Gastrocnemius medialis (tissue), 4 donors: ENCODE measurements at regions not wholly inside any gene's neighbourhood (a gene's known extent, or its start where the extent isn't known, plus 50 kb on each side); places are given as distances from the start of the nearest gene placed in this dataset.

ENCODE experiments used
- ATAC-seq, 2 donors: fragments of 150-250 bp; one replicate each; pipeline ENCODE4 v1.9.1; 2016
- DNase-seq, 2 donors: peaks; one replicate each; pipeline ENCODE4 v3.0.0-alpha.2; 2019
- H3K27ac ChIP-seq, 4 donors: fragments of 200-600 bp; sonication (generic); 1 replicate in 1 of 4; 2 replicates in 3 of 4; pipeline ENCODE4 v1.5.1; 2016 to 2018; ENCODE audit warnings: mild to moderate bottlenecking in 2 of 4, moderate library complexity in 1 of 4
- H3K27me3 ChIP-seq, 3 donors: fragments of 200-600 bp; sonication (generic) in 2 of 3; 1 replicate in 1 of 3; 2 replicates in 2 of 3; pipeline versions ENCODE4 v1.5.1 to v1.6.0; 2016 to 2019; ENCODE audit warnings: mild to moderate bottlenecking in 1 of 3, moderate library complexity in 1 of 3
- H3K36me3 ChIP-seq, 2 donors: fragments of 200-600 bp; sonication (generic) in 1 of 2; one replicate each; pipeline ENCODE4 v1.5.1; 2017 to 2018
- H3K4me1 ChIP-seq, 2 donors: fragments of 200-600 bp; sonication (generic) in 1 of 2; one replicate each; pipeline ENCODE4 v1.5.1; 2016 to 2017; ENCODE audit warnings: mild to moderate bottlenecking in 2 of 2
- H3K4me3 ChIP-seq, 4 donors: fragments of 200-600 bp; sonication (generic) in 3 of 4; 1 replicate in 1 of 4; 2 replicates in 3 of 4; pipeline ENCODE4 v1.5.1; 2016 to 2019; ENCODE audit warnings: mild to moderate bottlenecking in 2 of 4
- H3K9me3 ChIP-seq, 3 donors: fragments of 200-600 bp; sonication (generic) in 2 of 3; 1 replicate in 1 of 3; 2 replicates in 2 of 3; pipeline ENCODE4 v1.5.1; 2016 to 2019
- CTCF ChIP-seq, 5 experiments: fragments of 450-650 bp in 3 of 5; fragments of 200-600 bp in 2 of 5; sonication (generic) in 2 of 5; IDR thresholded peaks in 4 of 5; conservative IDR thresholded peaks in 1 of 5; 1 replicate in 4 of 5; 2 replicates in 1 of 5; pipeline ENCODE4 v1.5.1; 2016 to 2019; ENCODE audit warnings: antibody characterized with exemption in 5 of 5, mild to moderate bottlenecking in 3 of 5, moderate library complexity in 3 of 5
- POLR2A ChIP-seq, 2 donors: fragments of 450-650 bp; IDR thresholded peaks; one replicate each; pipeline ENCODE4 v1.6.1; 2017; ENCODE audit warnings: antibody characterized with exemption in 2 of 2, mild to moderate bottlenecking in 2 of 2, moderate library complexity in 2 of 2
- in situ Hi-C, 4 donors: fragments of 200-750 bp; cut with MboI; loops; one replicate each; pipeline versions ENCODE4 v1.15.0 to v1.8.0; 2017; ENCODE audit warnings: low sequenced_read_pairs in 4 of 4
- intact Hi-C: fragments of 100-400 bp; cut with DNase I; formaldehyde crosslinking; loops from one replicate; pipeline ENCODE4 v1.15.1; 2023; ENCODE audit warnings: low total_unique reads

DNA sequence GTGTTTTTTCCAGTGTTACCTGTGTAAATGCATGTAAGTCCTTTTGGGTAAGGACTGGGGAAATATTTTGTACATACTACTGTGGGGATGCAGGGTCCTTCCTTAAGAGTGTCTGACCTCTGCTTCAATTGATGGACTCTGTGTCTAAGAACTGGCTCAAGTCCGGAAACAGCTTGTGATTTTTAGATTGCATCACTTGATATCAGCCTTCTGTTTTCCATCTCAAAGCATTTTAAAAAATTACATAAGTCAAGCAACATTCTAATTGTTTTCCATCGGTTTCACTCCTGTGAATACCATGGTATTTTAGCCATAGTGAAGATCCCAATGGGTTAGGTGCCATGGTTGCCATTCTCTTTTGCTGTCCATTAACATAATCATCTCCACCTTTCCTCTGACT lies 597.6 kb downstream of the SQOR start:
- in situ Hi-C loops = no loop called here

DNA sequence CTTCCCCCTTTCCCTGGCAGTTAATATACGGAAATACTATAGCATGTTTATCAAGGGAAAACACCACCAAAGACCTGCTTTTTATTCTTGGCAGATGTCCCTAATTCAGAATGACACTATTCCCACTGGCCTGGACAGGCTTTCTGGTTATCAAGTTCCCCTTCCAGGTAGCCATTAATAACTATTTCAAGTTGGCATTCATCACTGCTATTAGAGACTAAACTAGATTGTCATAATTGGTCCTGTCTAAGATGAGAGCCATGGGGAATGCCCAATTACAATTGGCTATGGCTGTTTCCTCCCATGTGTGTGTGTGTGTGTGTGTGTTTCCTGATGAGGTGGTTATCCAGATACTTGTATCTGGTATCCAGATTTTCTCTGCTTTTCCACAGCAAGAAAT lies 608.1 kb downstream of the SQOR start:
- Histone ChIP-seq H3K36me3 (no peaks in the 10 kb centered on the region), H3K4me3 (no peak overlapping the region), H3K27me3 (no peaks in the 10 kb centered on the region), H3K4me1 (no peaks in the 10 kb centered on the region), H3K9me3 (no peaks in the 10 kb centered on the region), H3K27ac (no peak overlapping the region)
- intact Hi-C loops = no loop called here
- in situ Hi-C loops = no loop called here
- ATAC-seq = no peak
- DNase-seq = no peak
- TF ChIP-seq POLR2A (IDR thresholded peaks at IDR 0.05) (no peak), CTCF (IDR thresholded peaks at IDR 0.05 in 4 of 5, conservative IDR thresholded peaks at IDR 0.05 in 1 of 5) (no peak)

More for the DNA sequence above, 597.6 kb downstream of the SQOR start:
- Histone ChIP-seq H3K4me1 (no peaks in the 10 kb centered on the region), H3K36me3 (no peaks in the 10 kb centered on the region), H3K9me3 (no peaks in the 10 kb centered on the region), H3K27ac (no peak overlapping the region), H3K4me3 (no peak overlapping the region), H3K27me3 (no peaks in the 10 kb centered on the region)
- TF ChIP-seq POLR2A (IDR thresholded peaks at IDR 0.05) (no peak), CTCF (IDR thresholded peaks at IDR 0.05 in 4 of 5, conservative IDR thresholded peaks at IDR 0.05 in 1 of 5) (no peak)
- no peak for ATAC-seq
- no peak for DNase-seq
- intact Hi-C loops = no loop called here

- Histone ChIP-seq H3K27ac (no peak overlapping the region), H3K27me3 (no peaks in the 10 kb centered on the region), H3K9me3 (no peaks in the 10 kb centered on the region), H3K36me3 (no peaks in the 10 kb centered on the region), H3K4me3 (no peak overlapping the region), H3K4me1 (no peaks in the 10 kb centered on the region)
- TF ChIP-seq POLR2A (IDR thresholded peaks at IDR 0.05) = no peak
- TF ChIP-seq CTCF (IDR thresholded peaks at IDR 0.05 in 4 of 5, conservative IDR thresholded peaks at IDR 0.05 in 1 of 5) = no peak
- in situ Hi-C loops (no loop called here), intact Hi-C loops (no loop called here)
- no peak for ATAC-seq
- no peak for DNase-seq
Observed at GRCh38 chr15:46251903-46252302, 617.1 kb downstream of the SQOR start.

- TF ChIP-seq POLR2A (IDR thresholded peaks at IDR 0.05) = no peak
- ATAC-seq (no peak), DNase-seq (no peak)
- Histone ChIP-seq H3K27me3 (no peaks in the 10 kb centered on the region), H3K4me3 (no peak overlapping the region), H3K27ac (no peak overlapping the region), H3K9me3 (no peaks in the 10 kb centered on the region), H3K36me3 (no peaks in the 10 kb centered on the region), H3K4me1 (no peaks in the 10 kb centered on the region)
- in situ Hi-C loops = no loop called here
- intact Hi-C loops = no loop called here
Observed at GRCh38 chr15:46258056-46258455, 623.2 kb downstream of the SQOR start.

DNA sequence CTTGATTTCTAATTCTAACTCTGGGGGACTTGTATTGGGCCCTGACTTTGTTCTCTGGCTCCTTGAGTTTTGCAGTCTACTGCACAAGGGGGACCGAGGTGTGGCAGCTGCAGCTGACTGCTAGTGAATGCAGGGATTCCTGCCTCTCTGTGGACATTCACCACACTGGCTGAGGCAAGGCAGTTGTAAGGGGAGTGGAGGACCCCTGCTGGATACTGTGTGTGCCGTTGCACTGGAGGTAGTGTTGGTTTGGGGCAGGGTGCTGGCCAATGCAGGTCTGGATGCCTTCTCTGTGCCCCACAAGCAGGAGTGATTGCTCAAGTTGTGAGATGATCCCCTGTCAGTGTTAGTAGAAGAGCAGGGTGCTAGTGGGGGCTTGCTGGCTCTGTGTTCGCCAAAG lies 626.1 kb downstream of the SQOR start:
- Histone ChIP-seq H3K4me3 (no peak overlapping the region), H3K36me3 (no peaks in the 10 kb centered on the region), H3K27me3 (no peaks in the 10 kb centered on the region), H3K27ac (no peak overlapping the region), H3K9me3 (no peaks in the 10 kb centered on the region), H3K4me1 (no peaks in the 10 kb centered on the region)
- DNase-seq (no peak), ATAC-seq (no peak)
- in situ Hi-C loops (no loop called here), intact Hi-C loops (no loop called here)
- TF ChIP-seq POLR2A (IDR thresholded peaks at IDR 0.05) (no peak), CTCF (IDR thresholded peaks at IDR 0.05 in 4 of 5, conservative IDR thresholded peaks at IDR 0.05 in 1 of 5) (no peak)
